HEK293T (cell line): ENCODE measurements at regions not wholly inside any gene's neighbourhood (a gene's known extent, or its start where the extent isn't known, plus 50 kb on each side); places are given as distances from the start of the nearest gene placed in this dataset.

Experiments used
- CTBP1 ChIP-seq: fragments of 450-650 bp; IDR thresholded peaks from 2 replicates; pipeline ENCODE4 v1.6.1; 2016; ENCODE audit warnings: borderline replicate concordance
- SP1 ChIP-seq: fragments of 450-650 bp; IDR thresholded peaks from 2 replicates; pipeline ENCODE4 v1.6.1; 2017
- SUZ12 ChIP-seq: fragments of 450-650 bp; IDR thresholded peaks from 2 replicates; pipeline ENCODE4 v1.6.1; 2016; ENCODE audit warnings: mild to moderate bottlenecking

- TF ChIP-seq SP1 (no peak), CTBP1 (no peak), SUZ12 (no peak)
Measured at GRCh38 chr14:78007160-78007559, 163.0 kb upstream of the NRXN3 start.
